B cell (primary cell): ENCODE measurements at regions not wholly inside any gene's neighbourhood (a gene's known extent, or its start where the extent isn't known, plus 50 kb on each side); places are given as distances from the start of the nearest gene placed in this dataset.

Experiments used
- EZH2 ChIP-seq: IDR thresholded peaks from 2 replicates; pipeline ENCODE4 v1.6.1; 2012; ENCODE audit warnings: borderline replicate concordance, low read depth, mild to moderate bottlenecking, moderate library complexity, low read length; ENCODE audit not compliant: insufficient read depth, poor library complexity, severe bottlenecking
- TF ChIP-seq, protein P1 (sequence below): fragments of 200-600 bp; IDR thresholded peaks from one replicate; pipeline ENCODE4 v1.8.0; 2022; ENCODE audit warnings: antibody characterized with exemption, mild to moderate bottlenecking

GRCh38 chr10:28139138-28139537 is 140.3 kb upstream of the ODAD2 start:
- TF ChIP-seq, protein P1, sequence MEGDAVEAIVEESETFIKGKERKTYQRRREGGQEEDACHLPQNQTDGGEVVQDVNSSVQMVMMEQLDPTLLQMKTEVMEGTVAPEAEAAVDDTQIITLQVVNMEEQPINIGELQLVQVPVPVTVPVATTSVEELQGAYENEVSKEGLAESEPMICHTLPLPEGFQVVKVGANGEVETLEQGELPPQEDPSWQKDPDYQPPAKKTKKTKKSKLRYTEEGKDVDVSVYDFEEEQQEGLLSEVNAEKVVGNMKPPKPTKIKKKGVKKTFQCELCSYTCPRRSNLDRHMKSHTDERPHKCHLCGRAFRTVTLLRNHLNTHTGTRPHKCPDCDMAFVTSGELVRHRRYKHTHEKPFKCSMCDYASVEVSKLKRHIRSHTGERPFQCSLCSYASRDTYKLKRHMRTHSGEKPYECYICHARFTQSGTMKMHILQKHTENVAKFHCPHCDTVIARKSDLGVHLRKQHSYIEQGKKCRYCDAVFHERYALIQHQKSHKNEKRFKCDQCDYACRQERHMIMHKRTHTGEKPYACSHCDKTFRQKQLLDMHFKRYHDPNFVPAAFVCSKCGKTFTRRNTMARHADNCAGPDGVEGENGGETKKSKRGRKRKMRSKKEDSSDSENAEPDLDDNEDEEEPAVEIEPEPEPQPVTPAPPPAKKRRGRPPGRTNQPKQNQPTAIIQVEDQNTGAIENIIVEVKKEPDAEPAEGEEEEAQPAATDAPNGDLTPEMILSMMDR = no peak
- TF ChIP-seq EZH2 = no peak
